Transverse colon (tissue), 4 donors: ENCODE measurements at regions not wholly inside any gene's neighbourhood (a gene's known extent, or its start where the extent isn't known, plus 50 kb on each side); places are given as distances from the start of the nearest gene placed in this dataset.

Source experiments
- DNase-seq: peaks from one replicate; pipeline ENCODE4 v3.0.0-alpha.2; 2019
- H3K27ac ChIP-seq, 4 donors: fragments of 200-600 bp; sonication (generic); 2 replicates each; pipeline ENCODE4 v1.5.1; 2016 to 2018; ENCODE audit warnings: inconsistent platforms in 4 of 4
- H3K27me3 ChIP-seq: fragments of 200-600 bp; sonication (generic); 2 replicates; pipeline ENCODE4 v1.5.1; 2017; ENCODE audit warnings: inconsistent platforms
- H3K36me3 ChIP-seq, 4 donors: fragments of 200-600 bp; sonication (generic); 2 replicates each; pipeline ENCODE4 v1.5.1; 2017 to 2019; ENCODE audit warnings: inconsistent platforms in 4 of 4
- H3K4me1 ChIP-seq, 4 donors: fragments of 200-600 bp; sonication (generic); 2 replicates each; pipeline ENCODE4 v1.5.1; 2017 to 2020; ENCODE audit warnings: inconsistent platforms in 4 of 4
- H3K4me3 ChIP-seq, 4 donors: fragments of 200-600 bp; sonication (generic); 1 replicate in 1 of 4; 2 replicates in 3 of 4; pipeline versions ENCODE4 v1.5.1 to v1.6.1; 2017 to 2019; ENCODE audit warnings: inconsistent platforms in 4 of 4
- H3K9me3 ChIP-seq, 2 donors: fragments of 200-600 bp; sonication (generic); 2 replicates each; pipeline ENCODE4 v1.5.1; 2017 to 2019; ENCODE audit warnings: inconsistent platforms in 2 of 2
- CTCF ChIP-seq, 5 experiments: fragments of 200-600 bp in 3 of 5; fragments of 450-650 bp in 2 of 5; sonication (generic) in 3 of 5; IDR thresholded peaks; 1 replicate in 2 of 5; 2 replicates in 3 of 5; pipeline ENCODE4 v1.5.1; 2016 to 2017; ENCODE audit warnings: antibody characterized with exemption in 5 of 5, inconsistent platforms in 3 of 5, mild to moderate bottlenecking in 2 of 5, moderate library complexity in 1 of 5
- EP300 ChIP-seq: sonication (generic); formaldehyde crosslinking; IDR thresholded peaks from one replicate; pipeline ENCODE4 v1.6.1; 2017; ENCODE audit warnings: antibody characterized with exemption, low read depth
- POLR2A ChIP-seq: fragments of 450-650 bp; IDR thresholded peaks from one replicate; pipeline ENCODE4 v1.6.1; 2016; ENCODE audit warnings: antibody characterized with exemption, mild to moderate bottlenecking, moderate library complexity
- POLR2AphosphoS5 ChIP-seq, 3 donors: sonication (generic); formaldehyde crosslinking; IDR thresholded peaks; one replicate each; pipeline ENCODE4 v1.6.1; 2016; ENCODE audit warnings: antibody characterized with exemption in 3 of 3
- WGBS, 2 donors: methylation state at CpG; one replicate each; pipeline ENCODE4 v1.1.5; 2018; ENCODE audit warnings: low coverage in 1 of 2; 5-methylcytosine and 5-hydroxymethylcytosine counted together
- in situ Hi-C, 4 donors: fragments of 200-750 bp; cut with MboI; loops; one replicate each; pipeline versions ENCODE4 v1.15.0 to v1.15.1; 2017; ENCODE audit warnings: low sequenced_read_pairs in 3 of 4, low pct_ligation_motif_present in 1 of 4, low pct_unique_long_range_greater_than_20kb in 1 of 4
- intact Hi-C: fragments of 100-400 bp; cut with DNase I; formaldehyde crosslinking; loops from one replicate; pipeline ENCODE4 v1.15.1; 2023; ENCODE audit warnings: low total_unique reads

DNA sequence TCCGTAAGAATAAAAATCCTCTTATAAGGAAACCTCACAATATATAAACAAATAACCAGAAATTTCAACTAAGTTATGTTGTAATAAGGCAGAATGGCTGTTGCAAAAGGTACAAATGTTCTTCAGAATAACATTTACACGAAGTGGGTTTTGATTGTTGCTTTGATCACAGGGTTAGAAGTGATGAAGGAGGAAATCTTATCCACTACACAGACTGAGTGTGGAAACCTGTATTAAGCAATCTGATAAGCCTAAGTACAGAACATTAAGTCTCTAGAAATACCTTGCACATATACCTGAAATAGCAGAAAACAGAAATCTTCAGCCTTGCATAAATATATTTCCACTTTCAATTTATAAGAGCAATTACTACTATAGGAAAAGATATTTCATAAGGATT, 251.9 kb downstream of the ETV1 start:
- 30 to 89% methylated on average over 2 of the region's 2 CpGs for WGBS, 2 donors

DNA sequence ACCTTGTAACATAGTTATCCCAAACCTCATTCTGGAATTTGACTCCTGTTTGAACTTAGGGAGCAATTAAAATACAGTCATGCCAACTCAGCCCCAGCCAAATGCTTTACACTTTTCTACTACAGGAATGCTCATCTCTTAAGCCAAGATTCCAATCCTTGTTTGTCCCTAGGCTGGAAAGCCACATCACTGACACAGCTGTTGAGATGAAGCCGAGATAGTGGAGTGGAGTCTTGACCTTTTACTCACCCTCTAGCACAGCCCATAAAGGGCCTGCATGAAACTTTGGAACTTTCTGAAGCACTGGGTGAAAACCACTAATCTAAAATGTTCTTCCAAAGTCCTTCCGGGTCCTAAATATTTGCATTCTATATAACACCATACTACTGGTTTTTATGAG, 247.3 kb downstream of the ETV1 start:
- no peak overlapping the region for H3K27ac ChIP-seq
- intact Hi-C loops, result no loop called here
- no peak for DNase-seq
- H3K27me3 ChIP-seq, result no peaks in the 10 kb centered on the region
- peaks cover 0 to 18% (median 4%) of the 10 kb centered on the region in 4 donors for H3K4me1 ChIP-seq
- no peaks in the 10 kb centered on the region for H3K9me3 ChIP-seq
- no peak for TF ChIP-seq CTCF (IDR thresholded peaks at IDR 0.05)
- TF ChIP-seq POLR2A, result no peak
- TF ChIP-seq POLR2AphosphoS5 (IDR thresholded peaks at IDR 0.05), result no peak
- WGBS, 2 donors, result 39 to 58% methylated on average over 2 of the region's 2 CpGs
- H3K36me3 ChIP-seq, result no peaks in the 10 kb centered on the region
- in situ Hi-C loops, result no loop called here
- H3K4me3 ChIP-seq, result no peak overlapping the region

More for the DNA sequence above, 251.9 kb downstream of the ETV1 start:
- Histone ChIP-seq H3K4me1 (peaks cover 0 to 10% (median 2%) of the 10 kb centered on the region in 4 donors), H3K27ac (no peak overlapping the region), H3K36me3 (no peaks in the 10 kb centered on the region), H3K4me3 (no peak overlapping the region), H3K9me3 (no peaks in the 10 kb centered on the region), H3K27me3 (no peaks in the 10 kb centered on the region)
- no peak for TF ChIP-seq POLR2AphosphoS5 (IDR thresholded peaks at IDR 0.05)
- no peak for TF ChIP-seq CTCF (IDR thresholded peaks at IDR 0.05)
- no peak for TF ChIP-seq POLR2A
- TF ChIP-seq EP300, result no peak
- no peak for DNase-seq
- in situ Hi-C loops (no loop called here), intact Hi-C loops (no loop called here)

DNA sequence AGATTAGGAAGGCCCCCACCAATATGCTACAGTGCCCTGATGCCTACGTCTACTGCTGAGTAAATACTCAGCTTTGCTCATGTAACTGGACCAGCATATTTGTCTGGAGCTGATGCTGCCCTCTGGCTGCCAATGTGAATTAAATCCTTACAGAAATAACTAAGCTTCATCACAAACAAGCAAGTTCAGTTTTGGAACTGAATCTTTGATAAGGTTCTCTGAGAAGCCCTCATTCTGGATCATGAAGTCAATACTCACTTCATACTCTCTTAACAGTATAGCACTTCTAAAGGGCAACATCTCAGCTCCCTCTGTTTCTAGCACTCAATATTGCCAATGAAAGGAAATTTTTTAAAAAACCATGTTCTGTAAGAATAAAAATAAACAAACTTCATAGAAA, 246.7 kb downstream of the ETV1 start:
- DNase-seq, result peak; percentile 13
- no peaks in the 10 kb centered on the region for H3K9me3 ChIP-seq
- in situ Hi-C loops, result no loop called here
- 11 to 33% methylated on average over 1 of the region's 1 CpG for WGBS, 2 donors
- TF ChIP-seq EP300 (no peak), CTCF (IDR thresholded peaks at IDR 0.05) (peak in 4 of 5 experiments; percentile 2 to 30 (median 22))
- H3K36me3 ChIP-seq, result no peaks in the 10 kb centered on the region
- intact Hi-C loops, result no loop called here
- H3K4me1 ChIP-seq, result peaks cover 0 to 18% (median 4%) of the 10 kb centered on the region in 4 donors
- no peak overlapping the region for H3K27ac ChIP-seq
- no peaks in the 10 kb centered on the region for H3K27me3 ChIP-seq
- no peak overlapping the region for H3K4me3 ChIP-seq

DNA sequence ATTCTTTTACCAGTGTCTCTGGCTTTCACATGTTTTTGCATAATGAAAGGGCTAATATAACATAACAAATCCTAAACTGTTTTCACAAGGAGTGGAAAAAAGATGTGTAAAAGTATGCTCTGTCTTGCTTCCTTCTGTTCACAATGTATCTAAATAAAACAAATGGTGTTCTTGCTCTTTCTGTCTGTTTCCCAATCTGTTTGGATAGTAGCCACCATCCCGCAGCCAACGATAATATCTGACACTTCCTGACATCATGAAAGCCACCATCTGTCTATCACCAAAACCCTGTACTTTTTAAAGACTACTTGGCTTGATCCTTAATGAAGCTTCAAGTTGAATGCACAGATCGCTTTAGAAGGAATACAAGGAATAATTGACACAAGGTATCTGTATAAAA, 246.2 kb downstream of the ETV1 start:
- 53 to 65% methylated on average over 3 of the region's 3 CpGs for WGBS, 2 donors
- no peak overlapping the region for H3K4me3 ChIP-seq
- in situ Hi-C loops, result no loop called here
- no peaks in the 10 kb centered on the region for H3K36me3 ChIP-seq
- H3K4me1 ChIP-seq, result peaks cover 0 to 18% (median 4%) of the 10 kb centered on the region in 4 donors
- no peak for DNase-seq
- no peak overlapping the region for H3K27ac ChIP-seq
- H3K27me3 ChIP-seq, result no peaks in the 10 kb centered on the region
- no peaks in the 10 kb centered on the region for H3K9me3 ChIP-seq
- intact Hi-C loops, result no loop called here
- TF ChIP-seq CTCF (IDR thresholded peaks at IDR 0.05) (no peak), POLR2A (no peak), POLR2AphosphoS5 (IDR thresholded peaks at IDR 0.05) (no peak), EP300 (no peak)
